GM23338 (cell line): ENCODE measurements at regions not wholly inside any gene's neighbourhood (a gene's known extent, or its start where the extent isn't known, plus 50 kb on each side); places are given as distances from the start of the nearest gene placed in this dataset.

Source experiments
- ATAC-seq: fragments of 200-7000 bp; cut with Tn5 transposase; 3 replicates; pipeline ENCODE4 v1.9.1; 2020
- DNase-seq: peaks from one replicate; pipeline ENCODE4 v3.0.0-alpha.2; 2015; ENCODE audit warnings: low spot score
- H2AFZ ChIP-seq: fragments of 200-600 bp; sonication (generic); 2 replicates; pipeline ENCODE4 v1.8.0; 2016; ENCODE audit warnings: antibody characterized with exemption, mild to moderate bottlenecking, moderate library complexity
- H3F3A ChIP-seq: fragments of 200-600 bp; sonication (generic); replicated peaks from 2 replicates; pipeline ENCODE4 v1.8.0; 2017; ENCODE audit warnings: antibody characterized with exemption, mixed run types, low read depth
- H3K27ac ChIP-seq: fragments of 200-600 bp; sonication (generic); 2 replicates; pipeline ENCODE4 v1.6.1; 2016; ENCODE audit warnings: low read depth
- H3K27me3 ChIP-seq: fragments of 200-600 bp; sonication (generic); 2 replicates; pipeline ENCODE4 v1.8.0; 2016; ENCODE audit warnings: mild to moderate bottlenecking, mixed run types, moderate library complexity; ENCODE audit not compliant: insufficient read depth
- H3K36me3 ChIP-seq: fragments of 200-600 bp; sonication (generic); 2 replicates; pipeline ENCODE4 v1.8.0; 2016; ENCODE audit warnings: mild to moderate bottlenecking; ENCODE audit not compliant: insufficient read depth
- H3K4me1 ChIP-seq: fragments of 200-600 bp; sonication (generic); 2 replicates; pipeline ENCODE4 v1.8.0; 2016; ENCODE audit warnings: mild to moderate bottlenecking, moderate library complexity; ENCODE audit not compliant: insufficient read depth
- H3K4me2 ChIP-seq: fragments of 200-600 bp; sonication (generic); 2 replicates; pipeline ENCODE4 v1.7.1; 2017; ENCODE audit warnings: mixed run types
- H3K4me3 ChIP-seq: fragments of 200-600 bp; sonication (generic); 2 replicates; pipeline ENCODE4 v1.6.1; 2016; ENCODE audit warnings: mixed run types
- H3K79me2 ChIP-seq: fragments of 200-600 bp; sonication (generic); replicated peaks from 2 replicates; pipeline ENCODE4 v1.8.0; 2017; ENCODE audit warnings: mild to moderate bottlenecking; ENCODE audit not compliant: insufficient read depth
- H3K9me2 ChIP-seq: fragments of 200-600 bp; sonication (generic); 2 replicates; pipeline ENCODE4 v1.8.0; 2017; ENCODE audit not compliant: insufficient read depth
- H4K20me1 ChIP-seq: fragments of 200-600 bp; sonication (generic); replicated peaks from 2 replicates; pipeline ENCODE4 v1.8.0; 2017; ENCODE audit warnings: mild to moderate bottlenecking; ENCODE audit not compliant: insufficient read depth
- H3K27ac Mint-ChIP-seq: 2 replicates; pipeline ENCODE4 v1.8.0; 2020; ENCODE audit warnings: inconsistent platforms, mild to moderate bottlenecking, moderate library complexity, mixed read lengths
- H3K27me3 Mint-ChIP-seq: 3 replicates; pipeline ENCODE4 v1.8.0; 2022; ENCODE audit warnings: low read depth, mild to moderate bottlenecking, moderate library complexity, mixed read lengths, inconsistent platforms; ENCODE audit not compliant: insufficient read depth, poor library complexity
- H3K36me3 Mint-ChIP-seq: 3 replicates; pipeline ENCODE4 v1.8.0; 2021; ENCODE audit warnings: low read depth, mild to moderate bottlenecking, inconsistent platforms, moderate library complexity, mixed read lengths
- H3K4me1 Mint-ChIP-seq: 3 replicates; pipeline ENCODE4 v1.8.0; 2020; ENCODE audit warnings: mild to moderate bottlenecking, inconsistent platforms, mixed read lengths
- H3K4me3 Mint-ChIP-seq: 3 replicates; pipeline ENCODE4 v1.8.0; 2021; ENCODE audit warnings: moderate library complexity, mild to moderate bottlenecking, inconsistent platforms, mixed read lengths
- H3K9me3 Mint-ChIP-seq: 3 replicates; pipeline ENCODE4 v1.8.0; 2020; ENCODE audit warnings: moderate library complexity, mild to moderate bottlenecking, inconsistent platforms, mixed read lengths
- CREB1 ChIP-seq: fragments of 250-450 bp; sonication (Bioruptor Pico); IDR thresholded peaks from 2 replicates; pipeline ENCODE4 v1.5.0; 2020; ENCODE audit warnings: low read depth, mild to moderate bottlenecking, moderate library complexity
- EZH2phosphoT487 ChIP-seq: fragments of 200-600 bp; sonication (generic); IDR thresholded peaks from one replicate; pipeline ENCODE4 v1.8.1; 2018; ENCODE audit warnings: antibody characterized with exemption; ENCODE audit not compliant: unreplicated experiment
- JUNB ChIP-seq: IDR thresholded peaks from one replicate; pipeline ENCODE4 v1.6.1; 2016; ENCODE audit warnings: antibody characterized with exemption; ENCODE audit not compliant: unreplicated experiment
- NANOG ChIP-seq: IDR thresholded peaks from 2 replicates; pipeline ENCODE4 v1.6.1; 2016; ENCODE audit warnings: antibody characterized with exemption, borderline replicate concordance
- TF ChIP-seq, protein P1 (sequence below): fragments of 250-450 bp; sonication (Bioruptor Pico); IDR thresholded peaks from 2 replicates; pipeline ENCODE4 v1.5.0; 2020; ENCODE audit warnings: mild to moderate bottlenecking, moderate library complexity
- TF ChIP-seq, protein P2 (sequence below): IDR thresholded peaks from 2 replicates; pipeline ENCODE4 v1.6.1; 2016; ENCODE audit warnings: antibody characterized with exemption

DNA sequence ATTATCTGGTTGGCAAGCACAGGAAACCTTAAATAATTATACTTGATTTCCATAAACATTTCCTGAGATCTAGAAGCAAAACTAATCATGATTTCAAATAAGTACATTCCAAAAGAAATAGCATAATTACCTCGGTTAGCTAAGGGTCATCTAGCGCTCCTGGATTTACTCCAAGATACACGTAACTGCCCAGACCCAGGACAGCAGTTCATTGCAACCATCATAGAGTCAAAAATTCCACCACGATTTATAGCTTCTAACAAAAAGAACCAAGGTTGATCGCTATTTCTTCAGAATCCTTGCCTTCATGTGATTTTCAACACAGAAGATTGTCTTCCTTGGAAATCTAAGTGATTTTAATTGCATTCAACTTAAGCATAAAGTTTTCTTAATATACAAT is 1235.5 kb upstream of the TENM3 start:
- H3K27me3 Mint-ChIP-seq: no peaks in the 10 kb centered on the region
- Histone ChIP-seq H3K27me3 (no peaks in the 10 kb centered on the region), H3F3A (no peaks in the 10 kb centered on the region), H3K36me3 (no peaks in the 10 kb centered on the region), H3K4me3 (no peak overlapping the region), H3K27ac (no peak overlapping the region), H3K79me2 (no peaks in the 10 kb centered on the region), H3K4me1 (peaks cover 13% of the 10 kb centered on the region; the same call in 1 of the 2 replicates), H3K4me2 (no peak overlapping the region), H3K9me2 (no peaks in the 10 kb centered on the region), H2AFZ (no peak overlapping the region), H4K20me1 (no peaks in the 10 kb centered on the region)
- H3K4me3 Mint-ChIP-seq: no peak overlapping the region
- peaks cover 11% of the 10 kb centered on the region; the same call in 2 of the 3 replicates for H3K4me1 Mint-ChIP-seq
- peaks cover under 1% of the 10 kb centered on the region; the same call in 2 of the 3 replicates for H3K36me3 Mint-ChIP-seq
- ATAC-seq (no peak), DNase-seq (no peak)
- peaks cover 2% of the 10 kb centered on the region; the same call in 2 of the 3 replicates for H3K9me3 Mint-ChIP-seq
- TF ChIP-seq, protein P1, sequence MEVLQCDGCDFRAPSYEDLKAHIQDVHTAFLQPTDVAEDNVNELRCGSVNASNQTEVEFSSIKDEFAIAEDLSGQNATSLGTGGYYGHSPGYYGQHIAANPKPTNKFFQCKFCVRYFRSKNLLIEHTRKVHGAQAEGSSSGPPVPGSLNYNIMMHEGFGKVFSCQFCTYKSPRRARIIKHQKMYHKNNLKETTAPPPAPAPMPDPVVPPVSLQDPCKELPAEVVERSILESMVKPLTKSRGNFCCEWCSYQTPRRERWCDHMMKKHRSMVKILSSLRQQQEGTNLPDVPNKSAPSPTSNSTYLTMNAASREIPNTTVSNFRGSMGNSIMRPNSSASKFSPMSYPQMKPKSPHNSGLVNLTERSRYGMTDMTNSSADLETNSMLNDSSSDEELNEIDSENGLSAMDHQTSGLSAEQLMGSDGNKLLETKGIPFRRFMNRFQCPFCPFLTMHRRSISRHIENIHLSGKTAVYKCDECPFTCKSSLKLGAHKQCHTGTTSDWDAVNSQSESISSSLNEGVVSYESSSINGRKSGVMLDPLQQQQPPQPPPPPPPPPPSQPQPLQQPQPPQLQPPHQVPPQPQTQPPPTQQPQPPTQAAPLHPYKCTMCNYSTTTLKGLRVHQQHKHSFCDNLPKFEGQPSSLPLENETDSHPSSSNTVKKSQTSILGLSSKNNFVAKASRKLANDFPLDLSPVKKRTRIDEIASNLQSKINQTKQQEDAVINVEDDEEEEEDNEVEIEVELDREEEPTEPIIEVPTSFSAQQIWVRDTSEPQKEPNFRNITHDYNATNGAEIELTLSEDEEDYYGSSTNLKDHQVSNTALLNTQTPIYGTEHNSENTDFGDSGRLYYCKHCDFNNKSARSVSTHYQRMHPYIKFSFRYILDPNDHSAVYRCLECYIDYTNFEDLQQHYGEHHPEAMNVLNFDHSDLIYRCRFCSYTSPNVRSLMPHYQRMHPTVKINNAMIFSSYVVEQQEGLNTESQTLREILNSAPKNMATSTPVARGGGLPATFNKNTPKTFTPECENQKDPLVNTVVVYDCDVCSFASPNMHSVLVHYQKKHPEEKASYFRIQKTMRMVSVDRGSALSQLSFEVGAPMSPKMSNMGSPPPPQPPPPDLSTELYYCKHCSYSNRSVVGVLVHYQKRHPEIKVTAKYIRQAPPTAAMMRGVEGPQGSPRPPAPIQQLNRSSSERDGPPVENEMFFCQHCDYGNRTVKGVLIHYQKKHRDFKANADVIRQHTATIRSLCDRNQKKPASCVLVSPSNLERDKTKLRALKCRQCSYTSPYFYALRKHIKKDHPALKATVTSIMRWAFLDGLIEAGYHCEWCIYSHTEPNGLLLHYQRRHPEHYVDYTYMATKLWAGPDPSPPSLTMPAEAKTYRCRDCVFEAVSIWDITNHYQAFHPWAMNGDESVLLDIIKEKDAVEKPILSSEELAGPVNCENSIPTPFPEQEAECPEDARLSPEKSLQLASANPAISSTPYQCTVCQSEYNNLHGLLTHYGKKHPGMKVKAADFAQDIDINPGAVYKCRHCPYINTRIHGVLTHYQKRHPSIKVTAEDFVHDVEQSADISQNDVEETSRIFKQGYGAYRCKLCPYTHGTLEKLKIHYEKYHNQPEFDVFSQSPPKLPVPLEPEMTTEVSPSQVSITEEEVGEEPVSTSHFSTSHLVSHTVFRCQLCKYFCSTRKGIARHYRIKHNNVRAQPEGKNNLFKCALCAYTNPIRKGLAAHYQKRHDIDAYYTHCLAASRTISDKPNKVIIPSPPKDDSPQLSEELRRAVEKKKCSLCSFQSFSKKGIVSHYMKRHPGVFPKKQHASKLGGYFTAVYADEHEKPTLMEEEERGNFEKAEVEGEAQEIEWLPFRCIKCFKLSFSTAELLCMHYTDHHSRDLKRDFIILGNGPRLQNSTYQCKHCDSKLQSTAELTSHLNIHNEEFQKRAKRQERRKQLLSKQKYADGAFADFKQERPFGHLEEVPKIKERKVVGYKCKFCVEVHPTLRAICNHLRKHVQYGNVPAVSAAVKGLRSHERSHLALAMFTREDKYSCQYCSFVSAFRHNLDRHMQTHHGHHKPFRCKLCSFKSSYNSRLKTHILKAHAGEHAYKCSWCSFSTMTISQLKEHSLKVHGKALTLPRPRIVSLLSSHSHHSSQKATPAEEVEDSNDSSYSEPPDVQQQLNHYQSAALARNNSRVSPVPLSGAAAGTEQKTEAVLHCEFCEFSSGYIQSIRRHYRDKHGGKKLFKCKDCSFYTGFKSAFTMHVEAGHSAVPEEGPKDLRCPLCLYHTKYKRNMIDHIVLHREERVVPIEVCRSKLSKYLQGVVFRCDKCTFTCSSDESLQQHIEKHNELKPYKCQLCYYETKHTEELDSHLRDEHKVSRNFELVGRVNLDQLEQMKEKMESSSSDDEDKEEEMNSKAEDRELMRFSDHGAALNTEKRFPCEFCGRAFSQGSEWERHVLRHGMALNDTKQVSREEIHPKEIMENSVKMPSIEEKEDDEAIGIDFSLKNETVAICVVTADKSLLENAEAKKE (CRISPR knock-in tag): no peak
- TF ChIP-seq EZH2phosphoT487 (no peak), NANOG (no peak)
- no peak overlapping the region for H3K27ac Mint-ChIP-seq

DNA sequence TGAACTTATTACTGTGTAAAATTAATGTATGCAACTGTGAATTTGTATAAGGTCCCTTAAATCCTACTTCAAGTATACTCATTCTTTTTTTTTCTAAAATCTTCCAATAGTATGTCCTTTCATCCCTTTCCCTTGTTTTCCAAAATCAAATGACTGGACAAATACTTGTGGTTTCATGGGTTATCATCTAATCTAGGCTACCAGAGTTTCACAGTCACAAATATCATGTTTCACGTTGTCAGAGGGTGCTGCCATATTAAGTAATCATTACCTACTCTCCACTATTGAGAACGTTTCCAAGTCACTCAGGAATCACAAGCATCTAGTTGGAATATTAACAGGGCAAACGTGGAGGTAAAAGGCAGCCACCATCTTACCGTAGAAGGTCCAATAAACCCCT is 1235.0 kb upstream of the TENM3 start:
- peaks cover 6% of the 10 kb centered on the region; the same call in 2 of the 3 replicates for H3K9me3 Mint-ChIP-seq
- Histone ChIP-seq H4K20me1 (no peaks in the 10 kb centered on the region), H3K4me1 (peaks cover 13% of the 10 kb centered on the region; the same call in 1 of the 2 replicates), H3K27ac (no peak overlapping the region), H3K27me3 (no peaks in the 10 kb centered on the region), H3K4me3 (no peak overlapping the region), H3K36me3 (no peaks in the 10 kb centered on the region), H3K79me2 (no peaks in the 10 kb centered on the region), H3F3A (no peaks in the 10 kb centered on the region), H3K4me2 (no peak overlapping the region), H3K9me2 (no peaks in the 10 kb centered on the region), H2AFZ (no peak overlapping the region)
- H3K4me1 Mint-ChIP-seq: peaks cover 11% of the 10 kb centered on the region; the same call in 2 of the 3 replicates
- H3K27ac Mint-ChIP-seq: no peak overlapping the region
- no peak for ATAC-seq
- H3K4me3 Mint-ChIP-seq: no peak overlapping the region
- H3K27me3 Mint-ChIP-seq: no peaks in the 10 kb centered on the region
- no peak for DNase-seq
- TF ChIP-seq NANOG (no peak), CREB1 (CRISPR knock-in tag) (no peak), JUNB (no peak)
- TF ChIP-seq, protein P2, sequence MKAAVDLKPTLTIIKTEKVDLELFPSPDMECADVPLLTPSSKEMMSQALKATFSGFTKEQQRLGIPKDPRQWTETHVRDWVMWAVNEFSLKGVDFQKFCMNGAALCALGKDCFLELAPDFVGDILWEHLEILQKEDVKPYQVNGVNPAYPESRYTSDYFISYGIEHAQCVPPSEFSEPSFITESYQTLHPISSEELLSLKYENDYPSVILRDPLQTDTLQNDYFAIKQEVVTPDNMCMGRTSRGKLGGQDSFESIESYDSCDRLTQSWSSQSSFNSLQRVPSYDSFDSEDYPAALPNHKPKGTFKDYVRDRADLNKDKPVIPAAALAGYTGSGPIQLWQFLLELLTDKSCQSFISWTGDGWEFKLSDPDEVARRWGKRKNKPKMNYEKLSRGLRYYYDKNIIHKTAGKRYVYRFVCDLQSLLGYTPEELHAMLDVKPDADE: no peak
- peaks cover 5% of the 10 kb centered on the region; the same call in 2 of the 3 replicates for H3K36me3 Mint-ChIP-seq
